ENCODE measurements at regions not wholly inside any gene's neighbourhood (a gene's known extent, or its start where the extent isn't known, plus 50 kb on each side); places are given as distances from the start of the nearest gene placed in this dataset.
A peak's percentile ranks its signal among the peaks of the same experiment; 100 is the strongest.

- DNase-seq = no peak
Observed at GRCh38 chr1:42096554-42096953, 56.7 kb upstream of the GUCA2B start.

- no peak for DNase-seq
Observed at GRCh38 chr1:42089246-42089645, 64.0 kb upstream of the GUCA2B start.

DNA sequence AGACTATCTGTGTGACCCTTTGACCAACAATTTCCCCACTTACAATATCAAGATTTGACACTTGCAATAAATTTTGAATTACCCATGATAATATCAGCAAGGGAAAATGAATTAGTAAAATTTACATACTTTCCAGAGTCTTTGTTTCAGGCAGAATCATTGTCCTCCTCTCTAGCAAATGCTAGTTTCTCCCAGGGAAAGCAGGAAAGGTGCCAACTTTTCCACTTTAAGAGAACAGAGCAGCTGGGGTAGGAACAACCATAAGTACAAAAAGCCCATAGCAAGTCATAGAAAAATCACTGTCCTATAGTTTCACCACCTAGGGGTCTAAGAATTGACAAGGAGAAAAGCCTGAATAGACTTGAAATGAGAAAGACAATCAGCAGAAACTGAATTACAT, 67.1 kb upstream of the GUCA2B start:
- no peak for DNase-seq

DNA sequence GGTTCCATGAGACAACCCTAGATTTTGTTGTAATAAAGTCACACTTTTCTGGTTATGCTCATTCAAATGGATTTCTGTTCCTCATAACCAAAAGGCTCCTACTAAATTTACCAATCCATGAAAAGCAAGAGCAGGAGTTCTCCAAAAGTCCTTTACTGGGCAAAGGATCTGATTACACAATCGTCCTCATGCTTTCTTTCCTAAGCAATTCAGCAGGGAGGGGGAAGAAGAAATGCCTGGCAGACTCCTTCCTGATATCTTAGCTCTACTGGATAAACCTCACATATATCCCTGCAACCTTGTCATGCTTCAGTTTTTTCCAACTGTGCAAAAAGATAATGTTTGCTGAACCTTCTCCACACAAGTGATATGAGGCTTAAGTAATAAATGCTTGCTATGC, 67.6 kb upstream of the GUCA2B start:
- DNase-seq = no peak

GRCh38 chr1:42081475-42081874, 71.7 kb upstream of the GUCA2B start:
- DNase-seq = no peak

GRCh38 chr1:42075179-42075578, 78.0 kb upstream of the GUCA2B start:
- DNase-seq = no peak

DNA sequence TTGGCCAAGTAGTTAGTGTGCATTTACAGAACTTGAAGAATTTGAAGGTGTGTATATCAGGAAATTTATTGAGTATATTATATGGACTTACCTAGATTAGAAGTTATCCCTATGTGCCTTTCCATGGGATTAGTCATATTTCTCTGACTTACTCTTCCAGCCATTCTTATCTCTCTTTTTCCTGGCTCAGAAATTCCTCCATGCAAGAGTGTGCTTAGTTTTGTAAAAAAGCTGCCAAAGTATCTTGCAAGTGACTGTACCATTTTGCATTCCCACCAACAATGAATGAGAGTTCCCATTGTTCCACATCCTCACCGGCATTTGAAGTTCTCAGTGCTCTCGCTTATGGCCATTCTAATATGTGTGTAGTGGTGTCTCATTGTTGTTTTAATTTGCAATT, 82.2 kb upstream of the GUCA2B start:
- DNase-seq = no peak

DNA sequence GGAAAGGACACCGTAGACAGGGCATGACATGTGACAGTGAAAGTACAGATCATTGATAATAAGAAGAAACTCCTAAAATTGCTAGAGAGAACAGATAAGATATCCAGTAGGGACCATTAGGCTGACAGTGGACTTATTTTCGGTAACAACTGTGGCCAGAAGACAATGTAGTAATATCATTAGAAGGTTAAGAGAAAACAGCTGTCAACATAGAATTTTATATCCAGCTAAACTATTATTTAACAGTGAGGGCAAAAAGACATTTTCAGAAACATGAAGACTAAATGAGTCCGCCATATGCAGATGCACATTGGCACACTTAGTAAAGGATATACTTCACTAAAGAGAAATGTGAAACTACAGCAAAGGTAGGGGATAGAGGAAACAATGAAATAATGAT, 95.4 kb upstream of the GUCA2B start:
- no peak for DNase-seq

DNA sequence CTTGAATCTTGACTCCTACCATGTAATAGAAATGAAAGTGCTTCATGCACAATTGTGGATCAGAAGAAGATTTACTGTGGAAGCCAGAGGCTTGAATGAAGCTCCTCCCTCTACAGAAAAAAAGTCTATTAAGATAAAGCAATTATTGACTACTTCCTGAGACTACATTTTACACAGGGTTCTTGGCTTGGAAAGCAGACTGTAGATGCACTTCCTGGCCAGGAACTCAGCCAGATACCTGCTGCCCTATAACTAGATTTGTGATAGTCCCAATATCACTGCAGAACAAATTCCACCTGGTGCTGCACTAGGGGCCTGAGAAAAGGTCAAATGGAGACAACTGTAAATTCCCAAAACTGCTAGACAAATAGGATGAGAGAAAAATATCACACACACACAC, 96.8 kb upstream of the GUCA2B start:
- no peak for DNase-seq

GRCh38 chr1:42055061-42055460, 98.1 kb upstream of the GUCA2B start:
- DNase-seq = no peak

DNA sequence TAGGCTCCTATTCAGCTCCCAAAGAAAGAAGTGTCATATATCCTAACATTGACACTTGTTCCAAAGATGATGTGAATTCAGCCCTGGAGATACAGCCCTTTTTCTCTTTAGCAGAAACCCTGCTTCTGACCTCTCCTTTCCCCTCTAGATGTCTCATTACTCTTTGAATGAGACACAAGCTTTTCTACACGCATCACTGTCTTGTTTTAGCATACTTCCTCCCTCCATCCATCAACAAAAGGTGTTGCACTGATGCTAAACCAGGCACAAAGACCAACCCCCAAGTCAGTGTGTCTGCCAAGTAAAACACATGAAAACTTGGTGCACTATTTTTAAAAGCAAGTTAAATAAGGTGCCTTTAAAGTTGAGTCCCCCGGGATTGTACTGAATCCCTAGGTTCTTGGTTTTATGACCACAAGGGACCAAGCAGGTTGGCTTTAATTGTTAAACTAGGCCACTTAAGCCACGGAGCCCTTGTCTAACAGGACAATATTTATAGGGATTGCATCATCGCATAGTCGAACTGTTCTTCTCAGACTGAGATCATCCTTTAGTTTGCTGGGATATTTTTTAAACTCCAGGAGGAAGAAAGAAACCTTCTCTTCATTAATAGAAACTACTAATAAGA, 101.0 kb upstream of the GUCA2B start:
- no peak for DNase-seq

DNA sequence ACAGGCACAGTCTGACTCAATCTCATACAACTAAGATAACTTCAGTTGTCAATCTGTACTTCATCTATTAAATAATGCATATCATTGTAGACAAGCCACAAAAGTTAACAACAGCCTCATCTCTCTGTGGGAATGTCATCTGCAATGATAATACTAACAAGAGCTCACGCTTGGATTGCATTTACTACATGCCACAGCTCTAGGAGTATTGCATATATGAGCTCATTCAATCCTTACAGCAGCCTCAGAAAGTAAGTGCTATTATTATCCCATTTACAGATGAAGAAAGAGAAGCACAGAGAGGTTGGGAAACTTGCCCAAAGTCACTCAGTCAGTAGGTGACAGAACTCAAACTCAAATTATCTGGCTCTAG, 105.7 kb upstream of the GUCA2B start:
- no peak for DNase-seq

GRCh38 chr1:42046761-42047507, 106.3 kb upstream of the GUCA2B start:
- no peak for DNase-seq

- DNase-seq = no peak
Observed at GRCh38 chr1:42044346-42044745, 108.9 kb upstream of the GUCA2B start.

- DNase-seq = no peak
Observed at GRCh38 chr1:42043811-42044210, 109.4 kb upstream of the GUCA2B start.

GRCh38 chr1:42043182-42043581, 110.0 kb upstream of the GUCA2B start:
- no peak for DNase-seq

GRCh38 chr1:42041031-42041430, 112.2 kb upstream of the GUCA2B start:
- DNase-seq = no peak

- no peak for DNase-seq
Observed at GRCh38 chr1:42040159-42040558, 113.1 kb upstream of the GUCA2B start.

- no peak for DNase-seq
Observed at GRCh38 chr1:42038261-42038660, 114.9 kb upstream of the GUCA2B start.

DNA sequence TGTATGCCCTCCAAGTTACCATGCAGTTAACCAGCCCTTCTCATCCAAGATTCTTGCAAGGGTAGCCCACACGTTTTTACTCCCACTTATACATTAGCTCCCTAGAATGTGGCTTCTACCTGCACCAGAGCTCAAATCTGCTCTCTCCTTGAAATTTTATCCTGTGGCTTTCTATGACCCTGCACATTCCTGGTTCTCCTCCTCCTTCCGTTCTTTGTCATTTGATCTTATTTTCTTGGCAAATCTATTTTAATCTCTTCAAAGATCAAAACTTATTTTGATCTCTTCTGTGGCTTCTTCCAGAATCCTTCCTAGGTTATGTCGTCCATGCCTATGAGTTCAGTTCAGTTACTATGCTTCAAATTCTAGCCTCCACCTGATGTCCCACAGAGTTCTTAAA, 115.6 kb upstream of the GUCA2B start:
- no peak for DNase-seq

DNA sequence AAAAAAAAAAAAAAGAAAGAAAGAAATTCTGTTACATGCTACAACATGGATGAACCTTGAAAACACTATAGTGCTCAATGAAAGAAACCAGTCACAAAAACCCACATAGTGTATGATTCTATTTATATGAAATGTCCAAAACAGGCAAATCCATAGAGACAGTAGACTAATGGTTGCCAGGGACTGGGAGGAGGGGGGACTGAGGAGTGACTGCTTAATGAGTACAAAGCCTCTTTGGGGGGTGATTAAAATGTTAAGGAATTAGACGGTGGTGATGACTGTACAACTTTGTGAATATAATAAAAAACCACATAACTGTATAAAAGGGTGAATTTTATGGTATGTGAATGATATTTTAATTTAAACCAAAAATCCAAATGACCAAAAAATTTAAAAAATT, 116.0 kb upstream of the GUCA2B start:
- DNase-seq = no peak

GRCh38 chr1:42035830-42036604, 117.2 kb upstream of the GUCA2B start:
- DNase-seq = peak; percentile 95

- DNase-seq = peak; percentile 74
Observed at GRCh38 chr1:42035205-42035829, 116.6 kb upstream of the HIVEP3 start.

DNA sequence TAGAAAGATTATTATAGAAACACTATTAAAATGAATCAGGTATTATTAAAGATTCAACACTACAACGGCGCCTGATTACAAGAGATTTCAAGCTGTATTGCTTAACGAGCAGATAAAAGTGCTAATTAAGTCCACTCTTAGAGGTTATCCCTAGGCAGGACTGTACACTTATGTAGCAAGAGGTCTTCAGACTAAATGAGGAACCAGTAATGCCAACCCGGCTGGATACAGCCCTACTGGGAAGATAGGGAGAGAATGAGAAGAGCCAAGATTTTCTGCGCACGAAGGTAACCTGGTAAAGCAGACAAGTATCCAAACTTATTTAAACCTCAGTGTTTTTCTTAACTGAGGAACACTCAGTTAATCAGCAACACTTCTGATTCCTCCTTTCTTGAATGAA, 115.7 kb upstream of the HIVEP3 start:
- DNase-seq = no peak
